Duodenal mucosa (tissue), 2 donors: ENCODE measurements at regions not wholly inside any gene's neighbourhood (a gene's known extent, or its start where the extent isn't known, plus 50 kb on each side); places are given as distances from the start of the nearest gene placed in this dataset.

ENCODE experiments used
- H3K27ac ChIP-seq: one replicate; pipeline ENCODE4 v1.7.0; 2013; ENCODE audit warnings: low read depth, low read length
- H3K27me3 ChIP-seq, 2 donors: one replicate each; pipeline ENCODE4 v1.7.0; 2013; ENCODE audit warnings: low read length in 2 of 2, control low read depth in 1 of 2; ENCODE audit not compliant: insufficient read depth in 2 of 2, control insufficient read depth in 1 of 2
- H3K36me3 ChIP-seq, 2 donors: one replicate each; pipeline ENCODE4 v1.7.0; 2013; ENCODE audit warnings: low read length in 2 of 2, control low read depth in 1 of 2; ENCODE audit not compliant: insufficient read depth in 2 of 2, control insufficient read depth in 1 of 2
- H3K4me1 ChIP-seq, 2 donors: one replicate each; pipeline ENCODE4 v1.7.0; 2013; ENCODE audit warnings: low read length in 2 of 2, control low read depth in 1 of 2; ENCODE audit not compliant: insufficient read depth in 2 of 2, control insufficient read depth in 1 of 2
- H3K4me3 ChIP-seq, 2 donors: one replicate each; pipeline ENCODE4 v1.7.0; 2013; ENCODE audit warnings: low read length in 2 of 2, low read depth in 1 of 2
- H3K9ac ChIP-seq, 2 donors: one replicate each; pipeline ENCODE4 v1.7.0; 2013; ENCODE audit warnings: low read length in 2 of 2, low read depth in 1 of 2
- H3K9me3 ChIP-seq, 2 donors: one replicate each; pipeline ENCODE4 v1.7.0; 2013; ENCODE audit warnings: low read length in 2 of 2, control low read depth in 1 of 2; ENCODE audit not compliant: control insufficient read depth in 1 of 2

GRCh38 chr10:120347644-120348043, 109.4 kb upstream of the PLPP4 start:
- Histone ChIP-seq H3K36me3 (no peaks in the 10 kb centered on the region), H3K27me3 (no peaks in the 10 kb centered on the region), H3K9me3 (no peaks in the 10 kb centered on the region), H3K4me1 (no peaks in the 10 kb centered on the region), H3K27ac (no peak overlapping the region), H3K4me3 (no peak overlapping the region), H3K9ac (no peak overlapping the region)

DNA sequence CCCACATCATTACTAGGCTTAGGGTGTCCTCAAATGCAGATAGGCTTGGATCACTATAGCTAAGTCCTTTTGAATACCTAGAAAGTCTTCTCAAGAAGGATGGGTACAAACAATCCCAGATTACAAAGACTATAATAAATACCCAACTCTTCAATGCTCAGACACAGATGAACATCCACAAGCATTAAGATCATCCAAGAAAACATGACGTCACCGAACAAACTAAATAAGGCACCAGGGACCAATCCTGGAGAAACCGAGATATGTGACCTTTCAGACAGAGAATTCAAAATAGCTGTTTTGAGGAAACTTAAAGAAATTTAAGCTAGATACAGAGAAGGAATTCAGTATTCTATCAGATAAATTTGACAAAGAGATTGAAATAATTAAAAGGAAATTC, 108.0 kb upstream of the PLPP4 start:
- no peak overlapping the region for H3K9ac ChIP-seq
- H3K4me1 ChIP-seq = no peaks in the 10 kb centered on the region
- H3K27ac ChIP-seq = no peak overlapping the region
- H3K36me3 ChIP-seq = no peaks in the 10 kb centered on the region
- H3K4me3 ChIP-seq = no peak overlapping the region
- H3K9me3 ChIP-seq = no peaks in the 10 kb centered on the region
- no peaks in the 10 kb centered on the region for H3K27me3 ChIP-seq

- Histone ChIP-seq H3K4me1 (no peaks in the 10 kb centered on the region), H3K9ac (no peak overlapping the region), H3K27me3 (no peaks in the 10 kb centered on the region), H3K4me3 (no peak overlapping the region), H3K27ac (no peak overlapping the region), H3K9me3 (no peaks in the 10 kb centered on the region), H3K36me3 (no peaks in the 10 kb centered on the region)
These were observed 101.6 kb upstream of the PLPP4 start for GRCh38 chr10:120355425-120355824.

DNA sequence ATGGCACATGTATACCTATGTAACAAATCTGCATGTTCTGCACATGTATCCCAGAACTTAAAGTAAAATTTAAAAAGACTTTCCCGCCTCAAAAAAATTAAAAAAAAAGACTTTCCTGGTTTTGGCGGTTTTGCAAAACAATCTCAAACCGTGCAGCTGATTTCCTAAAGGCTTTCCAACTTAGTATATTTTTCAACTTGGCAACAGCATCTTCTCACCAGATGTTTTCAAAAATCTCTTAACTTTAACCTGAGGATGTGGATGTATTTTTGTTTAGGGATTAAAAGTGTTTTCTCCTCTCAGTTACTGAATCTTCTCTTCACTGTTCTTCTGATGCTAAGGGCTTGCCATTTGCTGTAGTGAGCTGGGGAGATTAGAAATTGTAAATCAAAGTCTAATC, 96.5 kb upstream of the PLPP4 start:
- H3K36me3 ChIP-seq = no peaks in the 10 kb centered on the region
- no peak overlapping the region for H3K27ac ChIP-seq
- H3K4me1 ChIP-seq = no peaks in the 10 kb centered on the region
- H3K4me3 ChIP-seq = no peak overlapping the region
- H3K9me3 ChIP-seq = no peaks in the 10 kb centered on the region
- no peaks in the 10 kb centered on the region for H3K27me3 ChIP-seq
- no peak overlapping the region for H3K9ac ChIP-seq

GRCh38 chr10:120365872-120366271, 91.2 kb upstream of the PLPP4 start:
- H3K27me3 ChIP-seq = no peaks in the 10 kb centered on the region
- H3K4me3 ChIP-seq = no peak overlapping the region
- H3K27ac ChIP-seq = no peak overlapping the region
- H3K36me3 ChIP-seq = no peaks in the 10 kb centered on the region
- no peaks in the 10 kb centered on the region for H3K4me1 ChIP-seq
- no peaks in the 10 kb centered on the region for H3K9me3 ChIP-seq
- no peak overlapping the region for H3K9ac ChIP-seq

DNA sequence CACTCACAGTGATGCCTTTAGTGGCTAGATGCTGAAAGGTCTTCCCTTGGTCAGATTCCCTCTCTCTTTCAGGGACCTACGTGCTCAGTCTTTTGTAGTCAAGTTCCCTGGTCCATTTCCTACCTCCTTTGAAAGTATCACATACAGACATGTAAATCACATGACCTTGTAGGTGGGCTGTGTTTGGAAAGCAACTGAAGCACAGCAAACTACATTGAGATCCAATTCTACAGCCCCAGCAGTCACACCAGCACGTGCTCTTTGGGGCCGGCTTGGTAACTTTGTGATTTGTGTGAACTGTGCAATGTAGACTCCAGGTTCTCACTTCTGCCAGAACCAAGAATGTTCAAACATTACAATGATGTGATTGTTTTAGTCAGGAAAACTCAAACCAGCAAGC, 89.7 kb upstream of the PLPP4 start:
- H3K4me1 ChIP-seq = no peaks in the 10 kb centered on the region
- H3K27me3 ChIP-seq = no peaks in the 10 kb centered on the region
- no peak overlapping the region for H3K27ac ChIP-seq
- no peak overlapping the region for H3K9ac ChIP-seq
- H3K4me3 ChIP-seq = no peak overlapping the region
- H3K9me3 ChIP-seq = no peaks in the 10 kb centered on the region
- no peaks in the 10 kb centered on the region for H3K36me3 ChIP-seq

GRCh38 chr10:120368338-120368737, 88.7 kb upstream of the PLPP4 start:
- Histone ChIP-seq H3K9ac (no peak overlapping the region), H3K36me3 (no peaks in the 10 kb centered on the region), H3K4me1 (no peaks in the 10 kb centered on the region), H3K27ac (no peak overlapping the region), H3K9me3 (no peaks in the 10 kb centered on the region), H3K4me3 (no peak overlapping the region), H3K27me3 (no peaks in the 10 kb centered on the region)

- Histone ChIP-seq H3K36me3 (no peaks in the 10 kb centered on the region), H3K4me1 (no peaks in the 10 kb centered on the region)
These were observed 88.1 kb upstream of the PLPP4 start for GRCh38 chr10:120368927-120369326.

GRCh38 chr10:120369856-120370276, 87.2 kb upstream of the PLPP4 start:
- Histone ChIP-seq H3K9ac (no peak overlapping the region), H3K27ac (no peak overlapping the region), H3K4me3 (no peak overlapping the region), H3K27me3 (no peaks in the 10 kb centered on the region), H3K4me1 (no peaks in the 10 kb centered on the region), H3K36me3 (no peaks in the 10 kb centered on the region), H3K9me3 (no peaks in the 10 kb centered on the region)

More at GRCh38 chr10:120368927-120369326, 88.1 kb upstream of the PLPP4 start:
- H3K9me3 ChIP-seq = no peaks in the 10 kb centered on the region
- H3K4me3 ChIP-seq = no peak overlapping the region
- H3K9ac ChIP-seq = no peak overlapping the region
- H3K27ac ChIP-seq = no peak overlapping the region
- H3K27me3 ChIP-seq = no peaks in the 10 kb centered on the region

- no peaks in the 10 kb centered on the region for H3K27me3 ChIP-seq
- no peak overlapping the region for H3K27ac ChIP-seq
- no peak overlapping the region for H3K4me3 ChIP-seq
- no peaks in the 10 kb centered on the region for H3K36me3 ChIP-seq
- no peaks in the 10 kb centered on the region for H3K9me3 ChIP-seq
- H3K9ac ChIP-seq = no peak overlapping the region
- no peaks in the 10 kb centered on the region for H3K4me1 ChIP-seq
These were observed 85.2 kb upstream of the PLPP4 start for GRCh38 chr10:120371856-120372255.

GRCh38 chr10:120372917-120373316, 84.1 kb upstream of the PLPP4 start:
- Histone ChIP-seq H3K4me1 (no peaks in the 10 kb centered on the region), H3K9me3 (no peaks in the 10 kb centered on the region), H3K9ac (no peak overlapping the region), H3K4me3 (no peak overlapping the region), H3K36me3 (no peaks in the 10 kb centered on the region), H3K27ac (no peak overlapping the region), H3K27me3 (no peaks in the 10 kb centered on the region)
